GM23338 (cell line): ENCODE measurements at regions not wholly inside any gene's neighbourhood (a gene's known extent, or its start where the extent isn't known, plus 50 kb on each side); places are given as distances from the start of the nearest gene placed in this dataset.

ENCODE experiments used
- CREB1 ChIP-seq: fragments of 250-450 bp; sonication (Bioruptor Pico); IDR thresholded peaks from 2 replicates; pipeline ENCODE4 v1.5.0; 2020; ENCODE audit warnings: low read depth, mild to moderate bottlenecking, moderate library complexity
- CTCF ChIP-seq, 2 experiments: fragments of 200-600 bp in 1 of 2; sonication (generic) in 1 of 2; conservative IDR thresholded peaks; 2 replicates each; pipeline versions ENCODE4 v1.5.1 to v1.6.1; 2016 to 2017; ENCODE audit warnings: antibody characterized with exemption in 2 of 2, low read depth in 2 of 2, mild to moderate bottlenecking in 2 of 2, moderate library complexity in 1 of 2
- ETS1 ChIP-seq: IDR thresholded peaks from 2 replicates; pipeline ENCODE4 v1.6.1; 2016; ENCODE audit warnings: antibody characterized with exemption
- EZH2 ChIP-seq: fragments of 200-600 bp; sonication (generic); IDR thresholded peaks from one replicate; pipeline ENCODE4 v1.8.0; 2017; ENCODE audit warnings: antibody characterized with exemption, mild to moderate bottlenecking, low read depth; ENCODE audit not compliant: unreplicated experiment
- JUNB ChIP-seq: IDR thresholded peaks from one replicate; pipeline ENCODE4 v1.6.1; 2016; ENCODE audit warnings: antibody characterized with exemption; ENCODE audit not compliant: unreplicated experiment
- POLR2AphosphoS5 ChIP-seq: IDR thresholded peaks from 2 replicates; pipeline ENCODE4 v1.6.1; 2016; ENCODE audit warnings: antibody characterized with exemption, low read depth
- REST ChIP-seq: IDR thresholded peaks from one replicate; pipeline ENCODE4 v1.6.1; 2018; ENCODE audit warnings: antibody characterized with exemption; ENCODE audit not compliant: unreplicated experiment

- TF ChIP-seq CTCF (conservative IDR thresholded peaks at IDR 0.05; ENCODE audit: low read depth in 2 of 2) = no peak
- TF ChIP-seq POLR2AphosphoS5 = no peak
- TF ChIP-seq EZH2 = no peak
- no peak for TF ChIP-seq CREB1 (CRISPR knock-in tag)
- TF ChIP-seq REST = no peak
- TF ChIP-seq ETS1 = no peak
- TF ChIP-seq JUNB = no peak
These were observed 507.6 kb upstream of the LARGE1 start for GRCh38 chr22:34427841-34428240.
